ENCODE measurements at regions not wholly inside any gene's neighbourhood (a gene's known extent, or its start where the extent isn't known, plus 50 kb on each side); places are given as distances from the start of the nearest gene placed in this dataset.

- TF ChIP-seq YY1 (IDR thresholded peaks at IDR 0.05; ENCODE audit: low read depth) (no peak), FOXM1 (IDR thresholded peaks at IDR 0.05; ENCODE audit: low read depth) (no peak), SMC3 (IDR thresholded peaks at IDR 0.05; ENCODE audit: low read depth, low read length) (no peak), MXI1 (IDR thresholded peaks at IDR 0.05; ENCODE audit: low read depth, low read length) (no peak), RAD21 (IDR thresholded peaks at IDR 0.05; ENCODE audit: low read length) (no peak), SIN3A (IDR thresholded peaks at IDR 0.05; ENCODE audit: borderline replicate concordance, low read depth, low read length) (no peak), TAF1 (IDR thresholded peaks at IDR 0.05; ENCODE audit: borderline replicate concordance, low read depth, low read length) (no peak), POLR2AphosphoS5 (IDR thresholded peaks at IDR 0.05; ENCODE audit: low read depth, low read length) (no peak), RFX5 (IDR thresholded peaks at IDR 0.05; ENCODE audit: low read length) (no peak), CHD2 (IDR thresholded peaks at IDR 0.05; ENCODE audit: low read length, partially characterized antibody) (no peak), EP300 (IDR thresholded peaks at IDR 0.05; ENCODE audit: borderline replicate concordance in 1 of 2, low read depth in 1 of 2, low read length in 1 of 2) (no peak)
- TF ChIP-seq, protein P1, sequence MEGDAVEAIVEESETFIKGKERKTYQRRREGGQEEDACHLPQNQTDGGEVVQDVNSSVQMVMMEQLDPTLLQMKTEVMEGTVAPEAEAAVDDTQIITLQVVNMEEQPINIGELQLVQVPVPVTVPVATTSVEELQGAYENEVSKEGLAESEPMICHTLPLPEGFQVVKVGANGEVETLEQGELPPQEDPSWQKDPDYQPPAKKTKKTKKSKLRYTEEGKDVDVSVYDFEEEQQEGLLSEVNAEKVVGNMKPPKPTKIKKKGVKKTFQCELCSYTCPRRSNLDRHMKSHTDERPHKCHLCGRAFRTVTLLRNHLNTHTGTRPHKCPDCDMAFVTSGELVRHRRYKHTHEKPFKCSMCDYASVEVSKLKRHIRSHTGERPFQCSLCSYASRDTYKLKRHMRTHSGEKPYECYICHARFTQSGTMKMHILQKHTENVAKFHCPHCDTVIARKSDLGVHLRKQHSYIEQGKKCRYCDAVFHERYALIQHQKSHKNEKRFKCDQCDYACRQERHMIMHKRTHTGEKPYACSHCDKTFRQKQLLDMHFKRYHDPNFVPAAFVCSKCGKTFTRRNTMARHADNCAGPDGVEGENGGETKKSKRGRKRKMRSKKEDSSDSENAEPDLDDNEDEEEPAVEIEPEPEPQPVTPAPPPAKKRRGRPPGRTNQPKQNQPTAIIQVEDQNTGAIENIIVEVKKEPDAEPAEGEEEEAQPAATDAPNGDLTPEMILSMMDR (IDR thresholded peaks at IDR 0.05): no peak
- TF ChIP-seq, protein P2, sequence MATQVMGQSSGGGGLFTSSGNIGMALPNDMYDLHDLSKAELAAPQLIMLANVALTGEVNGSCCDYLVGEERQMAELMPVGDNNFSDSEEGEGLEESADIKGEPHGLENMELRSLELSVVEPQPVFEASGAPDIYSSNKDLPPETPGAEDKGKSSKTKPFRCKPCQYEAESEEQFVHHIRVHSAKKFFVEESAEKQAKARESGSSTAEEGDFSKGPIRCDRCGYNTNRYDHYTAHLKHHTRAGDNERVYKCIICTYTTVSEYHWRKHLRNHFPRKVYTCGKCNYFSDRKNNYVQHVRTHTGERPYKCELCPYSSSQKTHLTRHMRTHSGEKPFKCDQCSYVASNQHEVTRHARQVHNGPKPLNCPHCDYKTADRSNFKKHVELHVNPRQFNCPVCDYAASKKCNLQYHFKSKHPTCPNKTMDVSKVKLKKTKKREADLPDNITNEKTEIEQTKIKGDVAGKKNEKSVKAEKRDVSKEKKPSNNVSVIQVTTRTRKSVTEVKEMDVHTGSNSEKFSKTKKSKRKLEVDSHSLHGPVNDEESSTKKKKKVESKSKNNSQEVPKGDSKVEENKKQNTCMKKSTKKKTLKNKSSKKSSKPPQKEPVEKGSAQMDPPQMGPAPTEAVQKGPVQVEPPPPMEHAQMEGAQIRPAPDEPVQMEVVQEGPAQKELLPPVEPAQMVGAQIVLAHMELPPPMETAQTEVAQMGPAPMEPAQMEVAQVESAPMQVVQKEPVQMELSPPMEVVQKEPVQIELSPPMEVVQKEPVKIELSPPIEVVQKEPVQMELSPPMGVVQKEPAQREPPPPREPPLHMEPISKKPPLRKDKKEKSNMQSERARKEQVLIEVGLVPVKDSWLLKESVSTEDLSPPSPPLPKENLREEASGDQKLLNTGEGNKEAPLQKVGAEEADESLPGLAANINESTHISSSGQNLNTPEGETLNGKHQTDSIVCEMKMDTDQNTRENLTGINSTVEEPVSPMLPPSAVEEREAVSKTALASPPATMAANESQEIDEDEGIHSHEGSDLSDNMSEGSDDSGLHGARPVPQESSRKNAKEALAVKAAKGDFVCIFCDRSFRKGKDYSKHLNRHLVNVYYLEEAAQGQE (IDR thresholded peaks at IDR 0.05; ENCODE audit: low read depth, low read length): no peak
Observed at GRCh38 chr2:139600166-139600565, 820.0 kb upstream of the NXPH2 start.

All from SK-N-SH (cell line).